MCF 10A (cell line): ENCODE measurements at regions not wholly inside any gene's neighbourhood (a gene's known extent, or its start where the extent isn't known, plus 50 kb on each side); places are given as distances from the start of the nearest gene placed in this dataset.
A peak's percentile ranks its signal among the peaks of the same experiment; 100 is the strongest.

Experiments used
- BruUV-seq: library from RNA; stranded (reverse); fragments of 400-500 nt; replicated peaks from 2 replicates; lab custom pipeline; 2021; lab: Mats Ljungman, UMichigan
- CTCF ChIA-PET: fragments of 300-600 bp; sonication (Branson Sonifier 250); formaldehyde crosslinking; extraction: SDS; loops from one replicate; lab custom pipeline; 2021; ENCODE audit warnings: antibody characterized with exemption, inconsistent platforms; lab: Yijun Ruan, JAX
- POLR2A ChIA-PET: fragments of 300-600, 350-650 bp; sonication (Branson Sonifier 250); formaldehyde crosslinking; extraction: SDS; loops from one replicate; lab custom pipeline; 2020; ENCODE audit warnings: antibody characterized with exemption, inconsistent platforms; lab: Yijun Ruan, JAX
- DNase-seq: peaks from one replicate; pipeline ENCODE4 v3.0.0-alpha.2; 2018; ENCODE audit not compliant: unreplicated experiment
- H3K27ac Mint-ChIP-seq: one replicate; pipeline ENCODE4 v1.8.0; 2022; ENCODE audit warnings: mild to moderate bottlenecking, low read depth, mixed read lengths; ENCODE audit not compliant: unreplicated experiment
- H3K27me3 Mint-ChIP-seq: one replicate; pipeline ENCODE4 v1.8.0; 2022; ENCODE audit warnings: mixed read lengths; ENCODE audit not compliant: insufficient read depth, unreplicated experiment
- H3K36me3 Mint-ChIP-seq: one replicate; pipeline ENCODE4 v1.8.0; 2022; ENCODE audit warnings: mild to moderate bottlenecking, moderate library complexity, mixed read lengths; ENCODE audit not compliant: insufficient read depth, unreplicated experiment
- H3K4me1 Mint-ChIP-seq: one replicate; pipeline ENCODE4 v1.8.0; 2022; ENCODE audit warnings: mixed read lengths; ENCODE audit not compliant: insufficient read depth, unreplicated experiment
- H3K4me3 Mint-ChIP-seq: one replicate; pipeline ENCODE4 v1.8.0; 2022; ENCODE audit warnings: mild to moderate bottlenecking, moderate library complexity, mixed read lengths; ENCODE audit not compliant: unreplicated experiment
- H3K9me3 Mint-ChIP-seq: one replicate; pipeline ENCODE4 v1.8.0; 2022; ENCODE audit warnings: mixed read lengths; ENCODE audit not compliant: unreplicated experiment
- CTCF ChIP-seq: fragments of 200-600 bp; IDR thresholded peaks from one replicate; pipeline ENCODE4 v1.8.0; 2022; ENCODE audit warnings: antibody characterized with exemption, mild to moderate bottlenecking; ENCODE audit not compliant: unreplicated experiment
- intact Hi-C: fragments of 100-400 bp; cut with micrococcal nuclease; formaldehyde crosslinking; loops from 2 replicates; pipeline ENCODE4 v1.14.1; 2022

GRCh38 chr7:22561321-22561811 lies 61.4 kb upstream of the STEAP1B start:
- intact Hi-C loops: loop anchor here (2.0 kb wide), 1 partner anchor 297 kb away; no protein-coding TSS in a partner anchor
- Mint-ChIP-seq H3K27me3 (no peaks in the 10 kb centered on the region), H3K27ac (peak overlapping the region; percentile 77), H3K4me1 (peaks cover 39% of the 10 kb centered on the region), H3K36me3 (no peaks in the 10 kb centered on the region), H3K4me3 (peak overlapping the region; percentile 21), H3K9me3 (no peaks in the 10 kb centered on the region)
- ChIA-PET CTCF (interaction anchor here (0.5 to 14.7 kb wide), 28 partner anchors 12 to 604 kb away, joined by 3 to 544 read pairs (median 4); partner anchors contain the start of gene IL6), POLR2A (interaction anchor here (1.4 to 3.2 kb wide), 4 partner anchors 20 to 458 kb away, joined by 3 to 52 read pairs (median 12); partner anchors contain the start of gene IL6)
- DNase-seq: peak; percentile 91
- TF ChIP-seq CTCF: no peak
- no TSS peak for BruUV-seq

- peak; percentile 85 for DNase-seq
- CTCF ChIA-PET: interaction anchor here (0.5 to 14.7 kb wide), 52 partner anchors 13 to 1656 kb away, joined by 3 to 544 read pairs (median 4); partner anchors contain the start of gene IL6
- peaks cover 25% of the 10 kb centered on the region for H3K4me1 Mint-ChIP-seq
- intact Hi-C loops: loop anchor here (1.0 to 2.0 kb wide), 6 partner anchors 97 to 495 kb away; no protein-coding TSS in a partner anchor
- H3K4me3 Mint-ChIP-seq: no peak overlapping the region
- H3K36me3 Mint-ChIP-seq: no peaks in the 10 kb centered on the region
- no TSS peak for BruUV-seq
- H3K27ac Mint-ChIP-seq: no peak overlapping the region
- H3K27me3 Mint-ChIP-seq: peaks cover 7% of the 10 kb centered on the region
- POLR2A ChIA-PET: interaction anchor here (0.8 to 3.2 kb wide), 3 partner anchors 168 to 176 kb away, joined by 3 to 52 read pairs (median 19); partner anchors contain the start of gene IL6
- no peaks in the 10 kb centered on the region for H3K9me3 Mint-ChIP-seq
- TF ChIP-seq CTCF: peak; percentile 85
These were observed 60.0 kb upstream of the STEAP1B start for GRCh38 chr7:22559829-22560489.

GRCh38 chr7:22557167-22557566 lies 57.2 kb upstream of the STEAP1B start:
- ChIA-PET POLR2A (no interaction called here), CTCF (interaction anchor here (0.9 to 14.7 kb wide), 4 partner anchors 173 to 498 kb away, joined by 3 to 544 read pairs (median 62); partner anchors contain the start of gene IL6)
- peaks cover 26% of the 10 kb centered on the region for H3K27me3 Mint-ChIP-seq
- no peaks in the 10 kb centered on the region for H3K36me3 Mint-ChIP-seq
- H3K4me1 Mint-ChIP-seq: peaks cover 8% of the 10 kb centered on the region
- no TSS peak for BruUV-seq
- H3K4me3 Mint-ChIP-seq: no peak overlapping the region
- no peak overlapping the region for H3K27ac Mint-ChIP-seq
- intact Hi-C loops: no loop called here
- TF ChIP-seq CTCF: no peak
- no peak for DNase-seq
- H3K9me3 Mint-ChIP-seq: no peaks in the 10 kb centered on the region

- TF ChIP-seq CTCF: no peak
- ChIA-PET CTCF (interaction anchor here (0.7 to 14.7 kb wide), 3 partner anchors 174 to 500 kb away, joined by 3 to 544 read pairs (median 18); partner anchors contain the start of gene IL6), POLR2A (no interaction called here)
- no peak overlapping the region for H3K4me3 Mint-ChIP-seq
- H3K9me3 Mint-ChIP-seq: no peaks in the 10 kb centered on the region
- peaks cover 43% of the 10 kb centered on the region for H3K27me3 Mint-ChIP-seq
- intact Hi-C loops: no loop called here
- DNase-seq: no peak
- no TSS peak for BruUV-seq
- H3K4me1 Mint-ChIP-seq: no peaks in the 10 kb centered on the region
- H3K27ac Mint-ChIP-seq: no peak overlapping the region
- no peaks in the 10 kb centered on the region for H3K36me3 Mint-ChIP-seq
These were observed 55.5 kb upstream of the STEAP1B start for GRCh38 chr7:22555476-22555875.
